GM18870 (cell line): ENCODE measurements at regions not wholly inside any gene's neighbourhood (a gene's known extent, or its start where the extent isn't known, plus 50 kb on each side); places are given as distances from the start of the nearest gene placed in this dataset.

Experiments used
- ATAC-seq: cut with Tn5 transposase; IDR thresholded peaks from one replicate; pipeline ENCODE4 v1.9.1; 2021; ENCODE audit warnings: moderate library complexity; ENCODE audit not compliant: unreplicated experiment

GRCh38 chr10:83037653-83038052 lies 1101.7 kb upstream of the GHITM start:
- ATAC-seq = no peak

GRCh38 chr10:83038631-83039030 lies 1100.7 kb upstream of the GHITM start:
- ATAC-seq = no peak

DNA sequence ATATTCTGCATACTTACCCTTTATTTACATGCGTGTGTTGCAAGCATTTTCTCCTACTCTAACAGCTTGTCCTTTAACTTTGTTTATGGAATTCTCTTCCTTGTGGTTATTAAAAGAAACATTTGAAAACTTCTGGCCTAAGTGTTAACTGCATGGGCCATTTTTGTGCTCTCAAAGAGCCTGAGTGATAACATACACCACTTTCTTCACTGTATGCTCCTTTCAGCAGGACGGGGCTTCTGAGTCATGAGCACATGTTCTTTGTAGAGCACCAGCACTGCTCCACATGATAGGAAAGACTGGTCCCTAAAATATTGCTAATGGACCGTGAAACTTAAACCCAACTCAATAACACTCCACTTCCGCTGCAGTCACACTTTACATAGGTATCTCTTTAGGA lies 1093.6 kb upstream of the GHITM start:
- ATAC-seq = no peak

- no peak for ATAC-seq
Observed at GRCh38 chr10:83050815-83051214, 1088.5 kb upstream of the GHITM start.

DNA sequence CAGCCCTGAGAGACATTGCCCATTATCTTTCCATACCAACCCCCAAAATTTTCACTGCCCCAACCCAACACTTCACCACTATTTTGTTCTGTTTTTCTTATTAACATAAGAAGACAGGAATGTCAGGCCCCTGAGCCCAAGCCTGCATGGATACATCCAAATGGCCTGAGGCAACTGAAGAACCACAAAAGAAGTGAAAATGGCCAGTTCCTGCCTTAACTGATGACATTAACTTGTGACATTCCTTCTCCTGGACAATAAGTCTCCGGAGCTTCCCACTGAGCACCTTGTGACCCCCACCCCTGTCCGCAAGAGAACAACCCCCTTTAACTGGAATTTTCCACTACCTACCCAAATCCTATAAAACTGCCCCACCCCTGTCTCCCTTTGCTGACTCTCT lies 1076.4 kb upstream of the GHITM start:
- no peak for ATAC-seq

GRCh38 chr10:83073472-83073871 lies 1065.8 kb upstream of the GHITM start:
- ATAC-seq = no peak

GRCh38 chr10:83075016-83075814 lies 1064.1 kb upstream of the GHITM start:
- no peak for ATAC-seq

DNA sequence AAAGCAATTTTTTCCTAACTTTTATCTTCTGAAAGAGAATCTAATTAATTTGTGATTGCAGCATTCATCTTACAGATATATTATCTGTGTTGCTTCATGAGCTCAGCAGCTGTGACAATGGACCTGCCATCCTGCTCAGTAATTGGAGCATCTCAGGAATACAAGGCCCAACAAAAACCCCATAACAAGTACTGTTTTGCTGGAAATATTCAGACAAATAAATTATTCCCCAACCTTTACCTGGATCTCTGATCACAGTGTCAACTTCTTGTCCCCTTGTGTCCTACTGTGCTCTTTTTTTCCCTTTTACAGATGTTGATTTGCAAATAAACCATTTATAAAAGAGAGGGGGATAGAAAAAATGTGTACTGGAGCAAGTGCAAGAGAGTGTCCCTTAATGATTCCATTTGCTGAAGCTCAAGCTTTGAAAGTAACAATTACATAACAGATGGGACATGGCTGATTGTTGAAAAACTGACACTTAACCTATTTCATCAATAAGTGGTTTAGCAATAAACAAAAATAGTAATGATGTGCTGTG lies 1063.4 kb upstream of the GHITM start:
- no peak for ATAC-seq

- no peak for ATAC-seq
Observed at GRCh38 chr10:83076443-83076842, 1062.9 kb upstream of the GHITM start.

GRCh38 chr10:83078160-83078559 lies 1061.1 kb upstream of the GHITM start:
- ATAC-seq = no peak

DNA sequence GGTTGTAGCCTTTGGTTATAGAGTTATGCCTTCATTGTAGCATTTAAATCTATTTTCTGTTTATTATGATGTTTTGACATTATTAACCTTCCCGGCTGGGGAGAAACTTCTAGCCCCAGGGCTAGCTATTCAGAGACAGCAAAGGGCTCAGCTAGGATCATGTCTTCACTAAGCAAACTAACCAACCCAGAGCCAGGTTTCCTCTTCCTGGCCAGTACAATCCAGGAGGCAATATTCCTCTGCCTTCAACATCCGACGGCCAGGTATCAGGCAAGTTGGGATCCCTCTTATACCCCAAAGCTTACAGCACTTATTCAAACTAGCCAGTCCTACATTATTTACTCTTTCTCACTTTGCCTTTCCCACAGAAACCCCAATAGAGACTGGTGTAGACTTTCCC lies 1060.7 kb upstream of the GHITM start:
- ATAC-seq = no peak

DNA sequence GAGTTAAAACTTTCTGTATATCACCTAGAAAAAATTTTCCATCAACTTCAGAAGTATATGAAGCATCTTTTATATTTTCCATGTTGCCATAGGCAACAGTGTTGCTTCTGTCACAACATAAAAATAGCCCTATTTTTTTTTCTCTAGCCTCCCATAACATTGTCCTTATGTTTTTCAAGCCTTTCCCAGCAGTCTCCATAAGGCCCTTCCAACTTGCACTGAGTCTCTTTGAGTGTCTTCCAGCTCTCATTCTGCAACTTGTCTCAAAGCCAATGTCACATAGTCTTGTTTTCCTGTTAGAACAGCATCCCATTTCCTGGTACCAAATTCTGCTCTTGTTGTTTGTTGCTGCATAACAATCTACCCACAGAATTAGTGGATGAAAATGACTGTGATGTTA lies 1055.5 kb upstream of the GHITM start:
- no peak for ATAC-seq

GRCh38 chr10:83089335-83089734 lies 1050.0 kb upstream of the GHITM start:
- ATAC-seq = no peak

DNA sequence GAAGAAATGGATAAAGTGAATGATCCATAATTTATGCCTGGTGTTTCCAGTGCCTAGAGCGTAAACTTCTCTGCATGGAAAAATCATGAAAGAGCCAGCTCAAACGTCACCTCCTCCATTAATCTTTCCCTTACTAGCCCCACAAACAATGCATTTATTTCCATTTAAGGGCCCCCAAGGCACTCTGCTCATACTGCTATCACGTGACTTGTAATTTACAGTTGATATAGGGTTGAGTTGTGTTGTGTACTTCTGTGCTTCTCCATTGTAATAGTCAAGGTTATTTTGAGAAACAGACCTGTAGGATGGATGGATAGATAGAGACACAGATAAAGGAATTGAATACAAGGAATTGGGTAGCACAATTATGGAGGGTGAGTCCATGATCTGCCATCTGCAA lies 1034.7 kb upstream of the GHITM start:
- ATAC-seq = no peak

GRCh38 chr10:83108565-83109333 lies 1030.6 kb upstream of the GHITM start:
- ATAC-seq = no peak

GRCh38 chr10:83119346-83119745 lies 1020.0 kb upstream of the GHITM start:
- ATAC-seq = no peak

GRCh38 chr10:83122336-83122735 lies 1017.0 kb upstream of the GHITM start:
- ATAC-seq = no peak

DNA sequence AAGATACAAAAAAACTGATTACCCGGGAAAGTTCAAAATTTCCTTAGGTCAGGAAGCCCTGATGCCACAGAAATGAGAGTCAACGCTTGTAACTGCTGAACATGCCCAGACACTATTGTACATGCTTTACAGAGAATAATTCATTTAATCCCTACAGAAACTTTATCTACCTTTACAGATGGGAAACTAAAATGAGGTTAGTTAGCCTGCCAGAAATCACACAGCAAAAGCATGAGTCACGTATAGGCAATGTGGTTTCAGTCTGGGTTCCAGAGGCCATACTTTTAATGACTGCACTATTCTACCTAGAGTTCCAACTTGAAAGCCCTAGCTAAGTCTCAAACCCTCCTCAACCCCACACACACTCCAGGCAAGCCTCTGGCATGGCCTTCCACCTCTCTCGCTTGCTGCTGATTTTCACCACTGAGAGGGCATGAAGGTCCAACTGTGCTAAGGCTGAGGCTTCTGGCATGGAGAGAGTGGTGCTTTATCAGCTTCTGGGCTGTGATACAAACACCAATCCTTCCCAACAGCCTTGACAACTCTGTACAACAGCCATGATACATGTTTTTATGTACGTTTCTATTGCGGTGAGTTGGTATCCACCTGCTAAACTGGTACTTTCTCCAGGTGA lies 1011.2 kb upstream of the GHITM start:
- ATAC-seq = no peak

GRCh38 chr10:83140811-83141210 lies 998.5 kb upstream of the GHITM start:
- no peak for ATAC-seq

GRCh38 chr10:83142074-83142563 lies 997.2 kb upstream of the GHITM start:
- ATAC-seq = no peak

- ATAC-seq = no peak
Observed at GRCh38 chr10:83144461-83144860, 994.8 kb upstream of the GHITM start.
